ENCODE measurements at regions not wholly inside any gene's neighbourhood (a gene's known extent, or its start where the extent isn't known, plus 50 kb on each side); places are given as distances from the start of the nearest gene placed in this dataset.

- no peak overlapping the region for H2BK15ac ChIP-seq (ENCODE audit: low read length)
- no peak overlapping the region for H3K27ac ChIP-seq (replicated peaks; ENCODE audit: low read length)
- H3K4ac ChIP-seq (ENCODE audit: low read length): no peak overlapping the region
These were observed 165.2 kb downstream of the PTEN start for GRCh38 chr10:88028654-88029053.

DNA sequence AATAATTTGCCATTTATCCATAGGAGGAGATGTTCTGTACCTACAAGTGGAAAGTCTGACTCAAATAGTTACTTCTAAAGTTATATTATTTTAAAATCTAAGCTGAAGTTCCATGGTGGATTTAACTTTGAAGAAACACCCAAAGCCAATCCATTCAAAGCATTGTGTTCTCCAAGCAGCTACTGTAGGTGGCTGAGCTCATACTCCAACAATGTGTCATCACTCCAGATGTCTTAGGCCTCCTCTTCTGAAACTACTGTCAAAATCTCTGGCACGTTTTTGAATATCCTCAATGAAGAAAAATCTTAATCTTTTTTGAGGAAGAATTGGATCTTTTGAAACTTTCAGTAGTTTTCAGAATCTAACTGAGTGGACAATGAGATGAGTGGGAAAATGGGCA is 169.1 kb downstream of the PTEN start:
- no peak overlapping the region for H3K27ac ChIP-seq (replicated peaks; ENCODE audit: low read length)
- no peak overlapping the region for H3K4me3 ChIP-seq (ENCODE audit: low read length in 2 of 2)
- H2AK5ac ChIP-seq (ENCODE audit: low read depth, low read length): no peak overlapping the region
- no peak overlapping the region for H3K9ac ChIP-seq (ENCODE audit: low read depth, low read length, poor library complexity)
- H3K27me3 ChIP-seq (ENCODE audit: control insufficient read depth in 3 of 3, insufficient read depth in 3 of 3, low read depth in 1 of 3, low read length in 3 of 3): no peaks in the 10 kb centered on the region
- H4K91ac ChIP-seq (ENCODE audit: low read depth, low read length, poor library complexity): no peak overlapping the region
- no peak overlapping the region for H3K23ac ChIP-seq (ENCODE audit: low read depth, low read length, poor library complexity)
- no peak overlapping the region for H3K18ac ChIP-seq (ENCODE audit: low read length)
- DNase-seq (ENCODE audit: low spot score): no peak
- H2AFZ ChIP-seq (ENCODE audit: low read length): no peak overlapping the region
- no peaks in the 10 kb centered on the region for H3K36me3 ChIP-seq (replicated peaks in 1 of 2; ENCODE audit: control insufficient read depth in 2 of 2, insufficient read depth in 2 of 2, low read length in 2 of 2)
- H2BK120ac ChIP-seq (ENCODE audit: low read depth, low read length): no peak overlapping the region
- no peak overlapping the region for H2BK15ac ChIP-seq (ENCODE audit: low read length)
- H3K79me1 ChIP-seq (ENCODE audit: low read depth, low read length): no peaks in the 10 kb centered on the region
- H3K9me3 ChIP-seq (replicated peaks in 1 of 2; ENCODE audit: control insufficient read depth in 2 of 2, insufficient read depth in 1 of 2, low read depth in 1 of 2, low read length in 2 of 2): no peaks in the 10 kb centered on the region
- H3K14ac ChIP-seq (ENCODE audit: low read length): no peak overlapping the region
- no peak overlapping the region for H4K8ac ChIP-seq (ENCODE audit: low read depth, low read length)
- no peak overlapping the region for H2BK5ac ChIP-seq (ENCODE audit: low read length)
- no CpG with 5 or more reads among the region's 1 CpG for WGBS, 2 donors (ENCODE audit: extremely low coverage in 2 of 2, insufficient read length in 2 of 2, insufficient replicate concordance in 1 of 2)
- no peaks in the 10 kb centered on the region for H3K4me1 ChIP-seq (ENCODE audit: control insufficient read depth in 2 of 2, insufficient read depth in 1 of 2, low read depth in 1 of 2, low read length in 2 of 2)
- H2BK12ac ChIP-seq (ENCODE audit: low read length): no peak overlapping the region
- H3K4me2 ChIP-seq (ENCODE audit: insufficient read depth, low read length, poor library complexity, severe bottlenecking): no peak overlapping the region
- H3K4ac ChIP-seq (ENCODE audit: low read length): no peak overlapping the region

More at GRCh38 chr10:88028654-88029053, 165.2 kb downstream of the PTEN start:
- H2BK120ac ChIP-seq (ENCODE audit: low read depth, low read length): no peak overlapping the region
- H3K4me2 ChIP-seq (ENCODE audit: insufficient read depth, low read length, poor library complexity, severe bottlenecking): no peak overlapping the region
- H2BK5ac ChIP-seq (ENCODE audit: low read length): no peak overlapping the region
- H3K79me1 ChIP-seq (ENCODE audit: low read depth, low read length): no peaks in the 10 kb centered on the region
- H2BK12ac ChIP-seq (ENCODE audit: low read length): no peak overlapping the region
- no peaks in the 10 kb centered on the region for H3K27me3 ChIP-seq (ENCODE audit: control insufficient read depth in 3 of 3, insufficient read depth in 3 of 3, low read depth in 1 of 3, low read length in 3 of 3)
- no peak for DNase-seq (ENCODE audit: low spot score)
- no peak overlapping the region for H3K23ac ChIP-seq (ENCODE audit: low read depth, low read length, poor library complexity)
- no peak overlapping the region for H2AFZ ChIP-seq (ENCODE audit: low read length)
- H3K4me3 ChIP-seq (ENCODE audit: low read length in 2 of 2): no peak overlapping the region
- H3K9ac ChIP-seq (ENCODE audit: low read depth, low read length, poor library complexity): no peak overlapping the region
- H3K4me1 ChIP-seq (ENCODE audit: control insufficient read depth in 2 of 2, insufficient read depth in 1 of 2, low read depth in 1 of 2, low read length in 2 of 2): no peaks in the 10 kb centered on the region
- no peak overlapping the region for H4K8ac ChIP-seq (ENCODE audit: low read depth, low read length)
- H2AK5ac ChIP-seq (ENCODE audit: low read depth, low read length): no peak overlapping the region
- no peak overlapping the region for H3K18ac ChIP-seq (ENCODE audit: low read length)
- H3K14ac ChIP-seq (ENCODE audit: low read length): no peak overlapping the region
- no CpG with 5 or more reads among the region's 1 CpG for WGBS, 2 donors (ENCODE audit: extremely low coverage in 2 of 2, insufficient read length in 2 of 2, insufficient replicate concordance in 1 of 2)
- no peaks in the 10 kb centered on the region for H3K9me3 ChIP-seq (replicated peaks in 1 of 2; ENCODE audit: control insufficient read depth in 2 of 2, insufficient read depth in 1 of 2, low read depth in 1 of 2, low read length in 2 of 2)
- H3K36me3 ChIP-seq (replicated peaks in 1 of 2; ENCODE audit: control insufficient read depth in 2 of 2, insufficient read depth in 2 of 2, low read length in 2 of 2): no peaks in the 10 kb centered on the region
- no peak overlapping the region for H4K91ac ChIP-seq (ENCODE audit: low read depth, low read length, poor library complexity)

DNA sequence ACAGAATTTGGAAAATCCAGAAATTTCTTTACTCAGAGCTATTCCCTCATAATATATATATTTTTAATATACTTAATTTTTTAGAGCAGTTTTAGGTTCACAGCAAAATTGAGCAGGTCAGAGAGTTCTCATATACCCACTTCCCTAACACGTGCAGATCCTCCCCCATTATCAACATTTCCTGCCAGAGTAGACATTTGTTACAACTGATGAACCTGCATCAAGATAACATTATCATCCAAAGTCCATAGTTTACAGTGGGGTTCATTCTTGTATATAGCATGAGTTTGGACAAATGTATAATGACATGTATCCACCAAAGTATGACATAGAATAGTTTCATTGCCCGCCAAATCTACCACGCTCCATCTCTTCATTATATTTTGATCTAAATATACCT is 170.0 kb downstream of the PTEN start:
- H3K36me3 ChIP-seq (replicated peaks in 1 of 2; ENCODE audit: control insufficient read depth in 2 of 2, insufficient read depth in 2 of 2, low read length in 2 of 2): no peaks in the 10 kb centered on the region
- no peak overlapping the region for H4K8ac ChIP-seq (ENCODE audit: low read depth, low read length)
- H2BK12ac ChIP-seq (ENCODE audit: low read length): no peak overlapping the region
- H2BK5ac ChIP-seq (ENCODE audit: low read length): no peak overlapping the region
- no peak overlapping the region for H2AK5ac ChIP-seq (ENCODE audit: low read depth, low read length)
- H3K4ac ChIP-seq (ENCODE audit: low read length): no peak overlapping the region
- H3K4me2 ChIP-seq (ENCODE audit: insufficient read depth, low read length, poor library complexity, severe bottlenecking): no peak overlapping the region
- no peak overlapping the region for H3K9ac ChIP-seq (ENCODE audit: low read depth, low read length, poor library complexity)
- H2BK120ac ChIP-seq (ENCODE audit: low read depth, low read length): no peak overlapping the region
- no peak overlapping the region for H3K14ac ChIP-seq (ENCODE audit: low read length)
- H2BK15ac ChIP-seq (ENCODE audit: low read length): no peak overlapping the region
- H3K23ac ChIP-seq (ENCODE audit: low read depth, low read length, poor library complexity): no peak overlapping the region
- no peak overlapping the region for H3K18ac ChIP-seq (ENCODE audit: low read length)
- no peak for DNase-seq (ENCODE audit: low spot score)
- H2AFZ ChIP-seq (ENCODE audit: low read length): no peak overlapping the region
- H3K27ac ChIP-seq (replicated peaks; ENCODE audit: low read length): no peak overlapping the region
- H3K79me1 ChIP-seq (ENCODE audit: low read depth, low read length): no peaks in the 10 kb centered on the region
- no peaks in the 10 kb centered on the region for H3K9me3 ChIP-seq (replicated peaks in 1 of 2; ENCODE audit: control insufficient read depth in 2 of 2, insufficient read depth in 1 of 2, low read depth in 1 of 2, low read length in 2 of 2)
- H3K27me3 ChIP-seq (ENCODE audit: control insufficient read depth in 3 of 3, insufficient read depth in 3 of 3, low read depth in 1 of 3, low read length in 3 of 3): no peaks in the 10 kb centered on the region
- H3K4me3 ChIP-seq (ENCODE audit: low read length in 2 of 2): no peak overlapping the region
- WGBS, 2 donors (ENCODE audit: extremely low coverage in 2 of 2, insufficient read length in 2 of 2, insufficient replicate concordance in 1 of 2): no CpG with 5 or more reads among the region's 3 CpGs
- H4K91ac ChIP-seq (ENCODE audit: low read depth, low read length, poor library complexity): no peak overlapping the region
- H3K4me1 ChIP-seq (ENCODE audit: control insufficient read depth in 2 of 2, insufficient read depth in 1 of 2, low read depth in 1 of 2, low read length in 2 of 2): no peaks in the 10 kb centered on the region

DNA sequence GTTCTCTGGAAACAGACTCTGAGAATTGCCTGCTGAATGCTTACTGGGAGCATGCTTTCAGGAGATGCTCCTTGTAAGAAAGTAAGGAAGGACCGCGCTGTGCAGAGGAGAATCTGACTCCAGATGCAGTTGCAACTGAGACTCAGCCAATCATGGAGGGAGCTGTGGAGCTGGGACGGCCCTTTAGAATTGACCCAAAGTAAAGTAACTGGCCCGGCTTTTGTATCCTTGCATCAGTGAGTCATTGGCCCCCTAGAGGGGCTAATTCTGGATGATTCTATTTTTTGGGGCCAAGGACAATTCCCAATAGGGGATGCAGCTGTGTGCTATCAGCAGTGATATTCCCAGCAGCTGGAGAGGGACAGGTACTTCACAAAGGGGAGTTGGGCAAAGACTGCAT is 170.4 kb downstream of the PTEN start:
- Histone ChIP-seq H2BK120ac (ENCODE audit: low read depth, low read length) (no peak overlapping the region), H3K23ac (ENCODE audit: low read depth, low read length, poor library complexity) (no peak overlapping the region), H3K14ac (ENCODE audit: low read length) (no peak overlapping the region), H3K9me3 (replicated peaks in 1 of 2; ENCODE audit: control insufficient read depth in 2 of 2, insufficient read depth in 1 of 2, low read depth in 1 of 2, low read length in 2 of 2) (no peaks in the 10 kb centered on the region), H3K18ac (ENCODE audit: low read length) (no peak overlapping the region), H2BK12ac (ENCODE audit: low read length) (no peak overlapping the region), H2AFZ (ENCODE audit: low read length) (no peak overlapping the region), H3K4me3 (ENCODE audit: low read length in 2 of 2) (no peak overlapping the region), H2BK5ac (ENCODE audit: low read length) (no peak overlapping the region), H3K4ac (ENCODE audit: low read length) (no peak overlapping the region), H3K9ac (ENCODE audit: low read depth, low read length, poor library complexity) (no peak overlapping the region), H3K27me3 (ENCODE audit: control insufficient read depth in 3 of 3, insufficient read depth in 3 of 3, low read depth in 1 of 3, low read length in 3 of 3) (no peaks in the 10 kb centered on the region), H3K4me1 (ENCODE audit: control insufficient read depth in 2 of 2, insufficient read depth in 1 of 2, low read depth in 1 of 2, low read length in 2 of 2) (no peaks in the 10 kb centered on the region), H2AK5ac (ENCODE audit: low read depth, low read length) (no peak overlapping the region), H3K4me2 (ENCODE audit: insufficient read depth, low read length, poor library complexity, severe bottlenecking) (no peak overlapping the region), H4K91ac (ENCODE audit: low read depth, low read length, poor library complexity) (no peak overlapping the region), H4K8ac (ENCODE audit: low read depth, low read length) (no peak overlapping the region), H3K27ac (replicated peaks; ENCODE audit: low read length) (no peak overlapping the region), H2BK15ac (ENCODE audit: low read length) (no peak overlapping the region), H3K36me3 (replicated peaks in 1 of 2; ENCODE audit: control insufficient read depth in 2 of 2, insufficient read depth in 2 of 2, low read length in 2 of 2) (no peaks in the 10 kb centered on the region), H3K79me1 (ENCODE audit: low read depth, low read length) (no peaks in the 10 kb centered on the region)
- DNase-seq (ENCODE audit: low spot score): no peak
- WGBS, 2 donors (ENCODE audit: extremely low coverage in 2 of 2, insufficient read length in 2 of 2, insufficient replicate concordance in 1 of 2): no CpG with 5 or more reads among the region's 4 CpGs
